ENCODE measurements at regions not wholly inside any gene's neighbourhood (a gene's known extent, or its start where the extent isn't known, plus 50 kb on each side); places are given as distances from the start of the nearest gene placed in this dataset.

- TF ChIP-seq CTCF (IDR thresholded peaks at IDR 0.05) (no peak), NPAS2 (CRISPR knock-in tag; IDR thresholded peaks at IDR 0.05; ENCODE audit: borderline replicate concordance) (no peak), POLR2A (IDR thresholded peaks at IDR 0.05; ENCODE audit: low read length) (no peak), CEBPB (IDR thresholded peaks at IDR 0.05) (no peak), CBX8 (IDR thresholded peaks at IDR 0.05) (no peak), HEYL (CRISPR knock-in tag; IDR thresholded peaks at IDR 0.05) (no peak), REST (IDR thresholded peaks at IDR 0.05) (no peak), ATOH8 (CRISPR knock-in tag; IDR thresholded peaks at IDR 0.05; ENCODE audit: low read depth) (no peak), MAX (IDR thresholded peaks at IDR 0.05) (no peak), TFCP2L1 (CRISPR knock-in tag; IDR thresholded peaks at IDR 0.05) (no peak), TP53 (CRISPR knock-in tag; IDR thresholded peaks at IDR 0.05) (no peak), MYC (IDR thresholded peaks at IDR 0.05; ENCODE audit: borderline replicate concordance, low read length) (no peak), EP300 (IDR thresholded peaks at IDR 0.05) (no peak), CHD4 (IDR thresholded peaks at IDR 0.05; ENCODE audit: borderline replicate concordance) (no peak)
Observed at GRCh38 chr5:136894070-136894469, 528.7 kb upstream of the TRPC7 start.

All from A549 (cell line).